GM12872 (cell line): ENCODE measurements at regions not wholly inside any gene's neighbourhood (a gene's known extent, or its start where the extent isn't known, plus 50 kb on each side); places are given as distances from the start of the nearest gene placed in this dataset.

ENCODE experiments used
- TF ChIP-seq, protein P1 (sequence below): IDR thresholded peaks from 3 replicates; pipeline ENCODE4 v1.5.1; 2011; ENCODE audit warnings: low read depth, mild to moderate bottlenecking, low read length, moderate library complexity; ENCODE audit not compliant: insufficient read depth

DNA sequence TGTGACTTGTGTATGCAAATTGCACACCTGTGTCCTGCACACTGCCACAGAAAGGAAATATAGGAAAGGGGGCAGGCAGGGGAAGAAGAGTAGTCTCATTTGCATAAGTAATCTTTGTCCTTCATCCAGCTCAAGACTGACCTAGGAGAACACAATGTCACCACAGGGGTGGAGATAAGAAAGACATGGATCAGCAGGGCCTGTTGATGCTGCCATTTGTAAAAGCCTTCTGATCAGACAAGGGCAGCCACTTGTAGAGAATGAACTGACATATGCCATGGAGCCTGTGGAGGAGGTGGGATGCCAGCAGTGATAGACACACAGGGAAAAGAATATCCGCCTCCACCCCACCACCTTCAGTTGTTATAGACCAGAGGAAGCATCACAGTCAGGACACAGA lies 528.9 kb downstream of the HTR7 start:
- TF ChIP-seq, protein P1, sequence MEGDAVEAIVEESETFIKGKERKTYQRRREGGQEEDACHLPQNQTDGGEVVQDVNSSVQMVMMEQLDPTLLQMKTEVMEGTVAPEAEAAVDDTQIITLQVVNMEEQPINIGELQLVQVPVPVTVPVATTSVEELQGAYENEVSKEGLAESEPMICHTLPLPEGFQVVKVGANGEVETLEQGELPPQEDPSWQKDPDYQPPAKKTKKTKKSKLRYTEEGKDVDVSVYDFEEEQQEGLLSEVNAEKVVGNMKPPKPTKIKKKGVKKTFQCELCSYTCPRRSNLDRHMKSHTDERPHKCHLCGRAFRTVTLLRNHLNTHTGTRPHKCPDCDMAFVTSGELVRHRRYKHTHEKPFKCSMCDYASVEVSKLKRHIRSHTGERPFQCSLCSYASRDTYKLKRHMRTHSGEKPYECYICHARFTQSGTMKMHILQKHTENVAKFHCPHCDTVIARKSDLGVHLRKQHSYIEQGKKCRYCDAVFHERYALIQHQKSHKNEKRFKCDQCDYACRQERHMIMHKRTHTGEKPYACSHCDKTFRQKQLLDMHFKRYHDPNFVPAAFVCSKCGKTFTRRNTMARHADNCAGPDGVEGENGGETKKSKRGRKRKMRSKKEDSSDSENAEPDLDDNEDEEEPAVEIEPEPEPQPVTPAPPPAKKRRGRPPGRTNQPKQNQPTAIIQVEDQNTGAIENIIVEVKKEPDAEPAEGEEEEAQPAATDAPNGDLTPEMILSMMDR, result no peak

DNA sequence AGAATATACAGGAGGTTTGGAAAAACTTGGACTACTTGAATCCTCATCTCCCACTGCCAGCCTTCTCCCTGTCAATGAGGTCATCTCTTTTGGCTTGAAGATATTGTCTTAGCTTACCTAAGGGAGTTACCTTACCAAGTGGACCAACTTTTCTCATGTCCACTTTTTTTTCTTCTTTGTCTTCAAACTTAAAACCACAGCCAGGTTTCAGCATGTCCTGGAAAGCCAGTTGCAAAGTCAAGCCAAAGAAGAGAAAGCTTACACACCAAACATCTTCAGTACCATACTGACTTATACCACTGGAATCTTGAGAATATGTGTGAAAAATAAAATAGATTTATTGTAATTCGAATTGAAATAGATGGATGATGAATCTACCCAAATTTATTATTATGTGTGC lies 520.5 kb downstream of the HTR7 start:
- TF ChIP-seq, protein P1, result no peak

DNA sequence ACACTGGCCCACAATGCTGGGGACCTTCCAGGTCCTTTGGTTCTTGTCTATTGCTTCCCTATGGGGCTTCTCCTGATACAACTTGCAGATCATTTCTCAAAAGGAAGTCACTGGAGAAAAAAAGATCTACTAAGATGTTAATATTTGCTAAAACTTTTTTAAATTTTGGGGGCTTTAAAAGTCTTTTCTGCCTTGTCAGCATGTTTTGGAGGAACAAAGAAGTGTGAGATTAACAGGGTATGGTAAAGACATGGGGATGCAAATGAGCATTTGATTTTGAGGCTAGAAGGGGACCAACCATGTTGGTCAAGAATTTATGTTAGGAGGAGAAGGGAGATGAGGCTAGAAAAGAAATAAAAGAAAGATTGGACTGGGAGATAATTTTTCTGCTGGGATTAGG lies 515.4 kb downstream of the HTR7 start:
- TF ChIP-seq, protein P1, result no peak

DNA sequence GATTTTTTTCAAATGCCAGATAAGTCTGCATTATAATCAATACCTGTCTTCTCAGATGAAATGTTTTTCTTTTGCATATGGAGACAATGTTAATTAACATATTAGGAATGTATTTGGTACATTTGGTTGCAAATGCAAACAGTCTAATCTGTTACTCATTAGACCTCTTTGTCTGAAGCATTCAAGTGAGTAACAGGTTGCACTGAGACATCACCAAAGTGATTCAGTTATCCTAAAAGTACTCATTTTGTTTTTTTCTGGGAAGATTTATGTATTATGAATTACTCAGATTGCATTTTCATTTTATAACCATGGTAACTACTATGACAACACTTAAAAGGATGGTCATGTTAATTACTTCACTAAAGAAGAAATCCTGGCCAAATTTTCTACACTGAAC lies 513.6 kb downstream of the HTR7 start:
- TF ChIP-seq, protein P1, result no peak

DNA sequence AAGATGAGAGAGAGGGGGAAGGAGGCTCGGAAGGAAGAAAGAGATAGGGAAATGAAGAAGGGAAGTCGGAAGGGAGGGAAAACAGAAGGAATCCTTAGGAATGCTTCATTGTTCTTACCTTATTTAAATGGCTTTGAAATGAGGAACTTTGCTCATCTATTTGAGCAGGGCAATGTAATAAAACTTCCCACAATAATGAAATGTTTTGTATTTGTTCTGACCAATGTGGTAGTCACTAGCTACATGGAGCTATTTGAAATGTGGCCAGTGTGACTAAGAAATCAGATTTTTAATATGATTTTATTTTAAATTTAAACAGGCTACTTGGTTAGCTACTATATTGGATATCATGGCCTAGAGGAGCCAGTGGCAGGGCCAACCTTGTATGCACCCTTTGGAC lies 510.6 kb downstream of the HTR7 start:
- TF ChIP-seq, protein P1, result no peak

DNA sequence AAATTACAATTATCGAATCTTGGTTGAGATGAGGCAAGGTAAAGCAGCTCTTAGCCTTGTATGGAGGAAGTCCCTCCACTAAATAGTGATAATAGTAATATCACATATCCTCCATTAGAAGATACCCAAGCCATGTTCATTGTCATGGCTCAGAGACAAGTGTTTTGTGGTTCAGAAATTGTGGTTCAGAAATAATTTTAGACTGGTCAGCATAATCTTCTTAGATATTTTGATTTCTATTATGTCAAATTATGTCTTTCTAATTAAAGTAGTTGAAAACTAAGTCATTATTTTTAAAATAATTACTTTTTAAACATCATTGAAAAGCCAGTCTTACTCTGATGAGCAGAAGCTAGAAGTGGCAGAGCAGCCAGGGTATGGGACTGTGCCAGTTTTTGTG lies 507.7 kb downstream of the HTR7 start:
- TF ChIP-seq, protein P1, result no peak

DNA sequence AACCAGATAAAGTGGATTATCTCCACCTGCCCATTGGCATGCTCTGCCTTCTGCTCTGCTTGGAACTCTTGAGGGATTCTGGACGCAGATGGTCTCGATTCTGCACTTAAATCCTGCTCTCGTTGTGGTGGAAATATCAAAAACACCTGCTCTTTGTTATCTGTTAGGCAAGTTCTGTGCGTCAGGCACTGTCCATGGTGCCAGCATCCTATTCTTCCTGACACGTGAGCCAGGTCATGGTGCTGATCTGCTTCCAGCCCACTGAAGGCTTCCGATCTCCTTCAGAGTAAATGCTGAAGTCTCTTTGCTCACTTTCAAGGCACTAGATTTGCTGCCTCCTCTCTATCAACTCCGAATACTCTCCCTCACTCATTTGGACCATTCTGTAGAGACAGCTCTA lies 505.6 kb downstream of the HTR7 start:
- TF ChIP-seq, protein P1, result no peak

DNA sequence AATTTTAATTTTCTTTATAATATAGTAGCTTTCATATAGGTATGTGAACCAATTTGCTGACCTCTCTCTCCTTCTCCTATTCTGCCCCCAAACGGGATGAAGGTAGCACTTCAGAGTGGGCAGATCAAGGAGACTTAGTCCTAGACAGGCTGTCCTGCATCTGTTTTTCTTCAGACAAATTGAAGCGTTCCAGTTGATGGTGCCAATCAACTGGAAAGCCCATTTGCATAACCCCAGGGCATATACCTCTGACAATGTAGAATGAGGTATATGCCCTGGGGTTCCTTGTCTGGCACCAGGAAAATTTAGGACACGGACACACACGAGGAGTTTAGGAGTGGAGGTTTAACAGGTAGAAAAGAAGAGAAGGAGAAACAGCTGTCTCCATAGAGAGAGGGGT lies 502.9 kb downstream of the HTR7 start:
- TF ChIP-seq, protein P1, result no peak
